CD8-positive, alpha-beta memory T cell (primary cell): ENCODE measurements at regions not wholly inside any gene's neighbourhood (a gene's known extent, or its start where the extent isn't known, plus 50 kb on each side); places are given as distances from the start of the nearest gene placed in this dataset.

Source experiments
- CTCF ChIA-PET: fragments of 350-600 bp; sonication (Branson Sonifier 250); formaldehyde crosslinking; loops from one replicate; lab custom pipeline; 2021; ENCODE audit warnings: antibody characterized with exemption; lab: Charles Lee
- POLR2A ChIA-PET: fragments of 350-600 bp; sonication (Branson Sonifier 250); formaldehyde crosslinking; loops from one replicate; lab custom pipeline; 2021; ENCODE audit warnings: antibody characterized with exemption; lab: Charles Lee
- DNase-seq, 5 donors: peaks; one replicate each; pipeline versions ENCODE4 v3.0.0 to v3.0.0-alpha.2; 2020 to 2022; ENCODE audit warnings: mixed read lengths in 1 of 5
- H3K27ac ChIP-seq: one replicate; pipeline ENCODE4 v1.7.0; 2013; ENCODE audit warnings: low read depth, mild to moderate bottlenecking, low read length, moderate library complexity
- H3K27me3 ChIP-seq: 2 replicates; pipeline ENCODE4 v1.7.0; 2013; ENCODE audit warnings: low read length, mild to moderate bottlenecking; ENCODE audit not compliant: insufficient read depth, poor library complexity, severe bottlenecking
- H3K36me3 ChIP-seq: 2 replicates; pipeline ENCODE4 v1.7.0; 2013; ENCODE audit warnings: mild to moderate bottlenecking, low read length, moderate library complexity; ENCODE audit not compliant: insufficient read depth
- H3K4me1 ChIP-seq: 2 replicates; pipeline ENCODE4 v1.7.0; 2013; ENCODE audit warnings: mild to moderate bottlenecking, low read length, moderate library complexity; ENCODE audit not compliant: insufficient read depth
- H3K4me3 ChIP-seq: 2 replicates; pipeline ENCODE4 v1.7.0; 2013; ENCODE audit warnings: mild to moderate bottlenecking, low read length
- H3K9me3 ChIP-seq: 2 replicates; pipeline ENCODE4 v1.7.0; 2013; ENCODE audit warnings: mild to moderate bottlenecking, low read length
- H3K27ac Mint-ChIP-seq, 8 donors: one replicate each; pipeline ENCODE4 v1.8.0; 2020 to 2021; ENCODE audit warnings: mixed read lengths in 8 of 8, mild to moderate bottlenecking in 6 of 8, inconsistent platforms in 3 of 8, moderate library complexity in 3 of 8
- H3K27me3 Mint-ChIP-seq, 2 donors: one replicate each; pipeline ENCODE4 v1.8.0; 2020 to 2021; ENCODE audit warnings: mixed read lengths in 2 of 2, mild to moderate bottlenecking in 1 of 2, moderate library complexity in 1 of 2
- H3K36me3 Mint-ChIP-seq, 3 donors: one replicate each; pipeline ENCODE4 v1.8.0; 2020 to 2021; ENCODE audit warnings: mixed read lengths in 3 of 3, inconsistent platforms in 1 of 3, mild to moderate bottlenecking in 1 of 3
- H3K4me1 Mint-ChIP-seq, 3 donors: one replicate each; pipeline ENCODE4 v1.8.0; 2020 to 2021; ENCODE audit warnings: mixed read lengths in 3 of 3, inconsistent platforms in 1 of 3, mild to moderate bottlenecking in 1 of 3
- H3K4me3 Mint-ChIP-seq, 7 donors: one replicate each; pipeline ENCODE4 v1.8.0; 2020 to 2021; ENCODE audit warnings: mixed read lengths in 7 of 7, mild to moderate bottlenecking in 6 of 7, moderate library complexity in 4 of 7, inconsistent platforms in 2 of 7
- H3K9me3 Mint-ChIP-seq, 5 donors: one replicate each; pipeline ENCODE4 v1.8.0; 2020 to 2022; ENCODE audit warnings: mixed read lengths in 5 of 5, mild to moderate bottlenecking in 3 of 5, moderate library complexity in 2 of 5, inconsistent platforms in 1 of 5

- Histone ChIP-seq H3K4me1 (no peaks in the 10 kb centered on the region), H3K4me3 (no peak overlapping the region), H3K9me3 (no peaks in the 10 kb centered on the region), H3K27ac (no peak overlapping the region), H3K36me3 (no peaks in the 10 kb centered on the region), H3K27me3 (no peaks in the 10 kb centered on the region)
- POLR2A ChIA-PET: no interaction called here
- H3K36me3 Mint-ChIP-seq: no peaks in the 10 kb centered on the region
- no peak for DNase-seq
- H3K27me3 Mint-ChIP-seq: no peaks in the 10 kb centered on the region
- H3K27ac Mint-ChIP-seq: no peak overlapping the region
- H3K4me3 Mint-ChIP-seq: no peak overlapping the region
- H3K4me1 Mint-ChIP-seq: no peaks in the 10 kb centered on the region
- H3K9me3 Mint-ChIP-seq: peaks cover 2 to 14% (median 10%) of the 10 kb centered on the region in 5 donors
- CTCF ChIA-PET: no interaction called here
Measured at GRCh38 chr13:68023838-68024581, 793.9 kb upstream of the PCDH9 start.

DNA sequence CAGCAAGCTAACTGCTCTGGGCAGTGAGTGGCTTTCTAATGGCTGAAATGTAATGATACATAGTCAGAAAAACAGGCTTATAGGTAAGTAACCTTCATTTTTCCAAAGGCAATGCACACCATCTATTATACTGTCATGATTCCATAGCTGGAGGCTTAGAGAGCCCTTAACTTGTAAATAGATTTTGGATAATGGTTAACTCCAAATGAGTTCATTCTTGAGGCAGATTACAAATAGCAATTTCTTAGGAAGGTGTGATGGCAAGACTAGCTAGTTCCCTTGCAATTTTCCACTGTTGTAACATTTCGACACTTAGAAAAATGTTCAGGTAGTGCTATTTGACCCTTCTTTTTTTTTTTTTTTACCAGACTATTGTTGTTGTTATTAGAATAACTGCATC is 789.8 kb upstream of the PCDH9 start:
- Histone ChIP-seq H3K4me3 (no peak overlapping the region), H3K27me3 (no peaks in the 10 kb centered on the region), H3K9me3 (no peaks in the 10 kb centered on the region), H3K4me1 (no peaks in the 10 kb centered on the region), H3K36me3 (no peaks in the 10 kb centered on the region), H3K27ac (no peak overlapping the region)
- CTCF ChIA-PET: interaction anchor here (0.9 kb wide), 1 partner anchor 10 kb away, joined by 3 read pairs; no protein-coding TSS in a partner anchor
- DNase-seq: no peak
- Mint-ChIP-seq H3K4me3 (no peak overlapping the region), H3K27me3 (no peaks in the 10 kb centered on the region), H3K36me3 (no peaks in the 10 kb centered on the region), H3K4me1 (no peaks in the 10 kb centered on the region), H3K27ac (no peak overlapping the region), H3K9me3 (peaks cover 2 to 15% (median 7%) of the 10 kb centered on the region in 5 donors)
- POLR2A ChIA-PET: no interaction called here

DNA sequence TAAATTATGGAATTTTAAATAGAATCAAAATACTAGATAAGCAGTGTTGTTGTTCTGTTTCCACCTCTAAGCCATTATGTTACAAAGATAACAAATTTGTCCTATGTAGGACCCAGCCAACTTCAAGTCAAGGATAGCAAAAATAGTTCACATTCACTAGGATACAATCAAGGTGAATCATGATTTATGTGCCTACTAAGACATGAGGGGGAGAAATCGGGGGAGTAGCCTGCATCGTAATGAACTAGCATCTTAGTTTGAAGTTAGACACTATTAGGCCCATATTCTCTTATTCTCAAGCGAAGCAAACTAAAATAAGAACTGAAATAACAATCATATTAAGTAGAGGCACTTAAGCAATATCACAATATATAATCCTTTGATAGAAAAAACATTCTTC is 779.4 kb upstream of the PCDH9 start:
- Mint-ChIP-seq H3K36me3 (no peaks in the 10 kb centered on the region), H3K9me3 (peaks cover 2 to 35% (median 4%) of the 10 kb centered on the region in 5 donors), H3K27ac (no peak overlapping the region), H3K4me1 (no peaks in the 10 kb centered on the region), H3K4me3 (no peak overlapping the region), H3K27me3 (no peaks in the 10 kb centered on the region)
- no peak overlapping the region for H3K27ac ChIP-seq
- ChIA-PET POLR2A (no interaction called here), CTCF (interaction anchor here (1.0 kb wide), 1 partner anchor 11 kb away, joined by 3 read pairs; no protein-coding TSS in a partner anchor)
- no peaks in the 10 kb centered on the region for H3K4me1 ChIP-seq
- peaks cover 4% of the 10 kb centered on the region for H3K9me3 ChIP-seq
- no peaks in the 10 kb centered on the region for H3K36me3 ChIP-seq
- no peak for DNase-seq
- H3K27me3 ChIP-seq: no peaks in the 10 kb centered on the region
- H3K4me3 ChIP-seq: no peak overlapping the region

DNA sequence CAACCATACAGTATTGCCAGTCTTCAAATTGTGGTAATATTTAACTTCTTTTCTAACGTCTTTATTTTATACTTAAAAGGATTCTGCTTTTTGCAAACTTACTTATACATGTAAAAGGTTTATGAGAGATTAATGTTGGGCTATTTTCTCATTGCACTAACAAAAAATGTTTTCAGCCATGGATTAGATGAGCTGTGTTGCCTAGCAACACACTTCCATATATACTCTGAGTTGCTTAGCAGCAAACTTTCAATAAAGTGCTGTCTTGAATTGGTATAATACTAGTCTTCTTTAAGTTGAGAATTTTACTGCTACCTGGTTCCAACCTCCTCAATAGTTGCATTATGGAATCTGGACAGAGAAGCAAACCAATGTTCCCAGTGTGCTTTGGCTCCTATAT is 777.4 kb upstream of the PCDH9 start:
- Mint-ChIP-seq H3K36me3 (no peaks in the 10 kb centered on the region), H3K4me3 (no peak overlapping the region), H3K4me1 (no peaks in the 10 kb centered on the region), H3K9me3 (peaks cover 0 to 43% (median 6%) of the 10 kb centered on the region in 5 donors), H3K27me3 (no peaks in the 10 kb centered on the region), H3K27ac (no peak overlapping the region)
- ChIA-PET POLR2A (no interaction called here), CTCF (no interaction called here)
- Histone ChIP-seq H3K4me3 (no peak overlapping the region), H3K36me3 (no peaks in the 10 kb centered on the region), H3K27ac (no peak overlapping the region), H3K9me3 (peaks cover 4% of the 10 kb centered on the region), H3K4me1 (no peaks in the 10 kb centered on the region), H3K27me3 (no peaks in the 10 kb centered on the region)
- no peak for DNase-seq

- CTCF ChIA-PET: no interaction called here
- H3K27ac Mint-ChIP-seq: no peak overlapping the region
- Histone ChIP-seq H3K27ac (no peak overlapping the region), H3K4me3 (no peak overlapping the region), H3K9me3 (no peaks in the 10 kb centered on the region), H3K4me1 (no peaks in the 10 kb centered on the region), H3K27me3 (no peaks in the 10 kb centered on the region), H3K36me3 (no peaks in the 10 kb centered on the region)
- POLR2A ChIA-PET: no interaction called here
- no peaks in the 10 kb centered on the region for H3K36me3 Mint-ChIP-seq
- no peaks in the 10 kb centered on the region for H3K4me1 Mint-ChIP-seq
- H3K4me3 Mint-ChIP-seq: no peak overlapping the region
- DNase-seq: no peak
- no peaks in the 10 kb centered on the region for H3K27me3 Mint-ChIP-seq
- peaks cover 4 to 11% (median 8%) of the 10 kb centered on the region in 5 donors for H3K9me3 Mint-ChIP-seq
Measured at GRCh38 chr13:67996101-67996500, 766.0 kb upstream of the PCDH9 start.

DNA sequence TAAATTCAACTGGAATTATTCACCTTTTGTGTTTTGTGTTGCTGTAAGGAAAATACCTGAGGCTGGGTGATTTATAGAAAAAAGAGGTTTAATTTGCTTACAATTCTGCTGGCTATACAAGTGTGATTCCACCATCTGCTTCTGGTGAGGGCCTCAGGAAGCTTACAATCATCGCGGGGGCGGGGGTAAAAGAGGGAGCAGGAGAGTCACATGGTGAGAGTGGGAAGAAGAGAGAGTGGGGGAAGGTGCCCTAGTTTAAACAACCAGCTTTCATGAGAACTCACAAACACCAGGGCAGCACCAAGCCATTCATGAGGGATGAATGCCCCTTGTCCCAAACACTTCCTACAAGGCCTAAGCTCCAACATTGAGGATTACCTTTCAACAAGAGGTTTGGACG is 760.7 kb upstream of the PCDH9 start:
- Histone ChIP-seq H3K27me3 (no peaks in the 10 kb centered on the region), H3K4me3 (no peak overlapping the region), H3K9me3 (no peaks in the 10 kb centered on the region), H3K4me1 (no peaks in the 10 kb centered on the region), H3K36me3 (no peaks in the 10 kb centered on the region), H3K27ac (no peak overlapping the region)
- Mint-ChIP-seq H3K9me3 (peaks cover 0 to 31% (median 11%) of the 10 kb centered on the region in 5 donors), H3K36me3 (no peaks in the 10 kb centered on the region), H3K4me1 (no peaks in the 10 kb centered on the region), H3K4me3 (no peak overlapping the region), H3K27me3 (no peaks in the 10 kb centered on the region), H3K27ac (no peak overlapping the region)
- CTCF ChIA-PET: no interaction called here
- no peak for DNase-seq
- POLR2A ChIA-PET: no interaction called here

DNA sequence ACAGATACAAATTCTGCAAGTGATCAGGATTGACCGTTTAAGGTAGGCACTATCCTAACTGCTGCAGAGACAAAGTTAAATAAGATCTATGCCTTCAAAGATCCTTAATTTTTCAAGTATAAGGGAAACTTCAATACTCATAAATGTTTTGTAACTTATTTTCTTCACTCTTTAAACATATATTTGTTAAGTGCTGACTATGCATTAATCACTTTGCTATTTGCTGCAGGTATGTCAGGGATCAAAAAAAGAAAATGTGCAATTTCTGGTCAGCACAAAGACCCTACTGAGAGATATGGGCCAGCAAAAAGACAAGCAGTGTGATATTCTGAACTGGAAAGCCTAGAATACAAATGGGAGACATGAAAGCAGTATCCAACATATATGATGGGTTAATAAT is 756.1 kb upstream of the PCDH9 start:
- Mint-ChIP-seq H3K4me3 (no peak overlapping the region), H3K27me3 (no peaks in the 10 kb centered on the region), H3K9me3 (peaks cover 1 to 46% (median 11%) of the 10 kb centered on the region in 5 donors), H3K36me3 (no peaks in the 10 kb centered on the region), H3K27ac (no peak overlapping the region), H3K4me1 (no peaks in the 10 kb centered on the region)
- no peaks in the 10 kb centered on the region for H3K36me3 ChIP-seq
- H3K4me1 ChIP-seq: no peaks in the 10 kb centered on the region
- no peaks in the 10 kb centered on the region for H3K9me3 ChIP-seq
- ChIA-PET POLR2A (no interaction called here), CTCF (no interaction called here)
- no peak for DNase-seq
- H3K4me3 ChIP-seq: no peak overlapping the region
- no peak overlapping the region for H3K27ac ChIP-seq
- no peaks in the 10 kb centered on the region for H3K27me3 ChIP-seq

DNA sequence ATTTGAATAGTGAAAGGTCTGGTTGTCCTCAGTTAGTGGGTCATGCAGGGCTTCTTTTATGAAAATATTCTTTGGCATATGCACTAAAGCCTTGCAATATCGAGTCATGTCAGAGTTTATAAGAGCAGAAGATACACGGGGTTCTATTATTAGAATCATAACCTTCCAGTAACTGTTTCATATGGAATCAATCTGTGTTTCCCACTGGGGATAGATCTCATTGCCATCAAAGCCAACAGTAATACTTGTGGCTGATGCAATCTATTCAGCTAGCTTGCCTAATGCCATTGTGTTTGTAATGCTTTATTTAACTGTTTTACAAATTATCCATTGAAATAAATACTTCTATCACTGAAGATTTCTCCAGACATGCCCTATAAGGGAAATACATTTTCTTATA is 746.9 kb upstream of the PCDH9 start:
- H3K4me3 ChIP-seq: no peak overlapping the region
- no peak overlapping the region for H3K27ac ChIP-seq
- H3K4me1 Mint-ChIP-seq: no peaks in the 10 kb centered on the region
- POLR2A ChIA-PET: no interaction called here
- no peak overlapping the region for H3K27ac Mint-ChIP-seq
- no peaks in the 10 kb centered on the region for H3K36me3 ChIP-seq
- no peaks in the 10 kb centered on the region for H3K27me3 ChIP-seq
- no peaks in the 10 kb centered on the region for H3K36me3 Mint-ChIP-seq
- CTCF ChIA-PET: no interaction called here
- peaks cover 2 to 40% (median 13%) of the 10 kb centered on the region in 5 donors for H3K9me3 Mint-ChIP-seq
- no peak for DNase-seq
- H3K4me1 ChIP-seq: no peaks in the 10 kb centered on the region
- H3K9me3 ChIP-seq: peaks cover 4% of the 10 kb centered on the region
- H3K4me3 Mint-ChIP-seq: no peak overlapping the region
- H3K27me3 Mint-ChIP-seq: no peaks in the 10 kb centered on the region
